ENCODE measurements at regions not wholly inside any gene's neighbourhood (a gene's known extent, or its start where the extent isn't known, plus 50 kb on each side); places are given as distances from the start of the nearest gene placed in this dataset.
"Not testable (repeated sequence)": the region's sequence is repeated elsewhere in the genome, so short reads cannot be mapped to it uniquely, and the experiment has no call there.

GRCh38 chr3:16066545-16066944 is 107.9 kb upstream of the GALNT15 start:
- H3K4me1 ChIP-seq (ENCODE audit: control insufficient read depth, insufficient read depth, low read length), result no peaks in the 10 kb centered on the region
- H3K27me3 ChIP-seq (ENCODE audit: control insufficient read depth, insufficient read depth, low read length), result no peaks in the 10 kb centered on the region
- H3K9me3 ChIP-seq (ENCODE audit: control insufficient read depth, insufficient read depth, low read length), result no peaks in the 10 kb centered on the region
- H3K36me3 ChIP-seq (ENCODE audit: control insufficient read depth, insufficient read depth, low read length), result no peaks in the 10 kb centered on the region
- no peak overlapping the region for H3K9ac ChIP-seq (ENCODE audit: low read depth, low read length)
- no peak overlapping the region for H3K4me3 ChIP-seq (ENCODE audit: low read depth, low read length)
- H3K27ac ChIP-seq (ENCODE audit: low read depth, low read length), result no peak overlapping the region

GRCh38 chr3:16066975-16067374 is 107.5 kb upstream of the GALNT15 start:
- no peaks in the 10 kb centered on the region for H3K27me3 ChIP-seq (ENCODE audit: control insufficient read depth, insufficient read depth, low read length)
- no peak overlapping the region for H3K9ac ChIP-seq (ENCODE audit: low read depth, low read length)
- no peak overlapping the region for H3K4me3 ChIP-seq (ENCODE audit: low read depth, low read length)
- no peaks in the 10 kb centered on the region for H3K9me3 ChIP-seq (ENCODE audit: control insufficient read depth, insufficient read depth, low read length)
- no peak overlapping the region for H3K27ac ChIP-seq (ENCODE audit: low read depth, low read length)
- H3K4me1 ChIP-seq (ENCODE audit: control insufficient read depth, insufficient read depth, low read length), result no peaks in the 10 kb centered on the region
- no peaks in the 10 kb centered on the region for H3K36me3 ChIP-seq (ENCODE audit: control insufficient read depth, insufficient read depth, low read length)

DNA sequence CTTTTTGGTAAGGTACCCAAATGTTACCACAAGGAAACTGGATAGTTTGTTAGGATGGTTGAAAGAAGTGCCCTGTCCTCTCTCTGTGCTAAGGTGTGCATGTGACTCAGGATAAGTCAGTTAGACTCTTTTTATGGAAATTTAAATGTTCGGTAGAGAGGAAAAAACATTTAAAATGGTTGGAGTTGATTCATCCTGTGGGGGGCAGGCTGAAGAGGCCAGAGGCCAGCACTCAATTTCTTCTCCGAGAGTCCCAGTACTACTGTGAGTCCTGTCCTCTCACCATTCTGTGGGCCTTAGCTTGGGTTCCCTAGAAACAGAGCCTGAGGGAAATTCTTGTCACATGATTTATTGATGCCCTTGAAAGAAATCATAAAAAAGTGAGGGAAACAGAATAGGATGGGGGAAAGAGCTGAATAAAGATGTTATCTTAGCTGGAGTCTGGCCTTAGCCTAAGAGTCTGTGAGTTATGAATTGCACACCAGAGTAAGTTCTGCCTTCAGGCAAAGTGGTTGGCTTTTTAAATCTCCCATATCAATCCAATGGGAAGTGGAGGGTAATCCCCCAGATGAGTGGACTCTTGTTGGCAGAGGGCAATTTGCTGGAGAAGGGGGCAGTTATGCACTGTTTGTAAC is 106.5 kb upstream of the GALNT15 start:
- Histone ChIP-seq H3K27ac (ENCODE audit: low read depth, low read length) (no peak overlapping the region), H3K4me3 (ENCODE audit: low read depth, low read length) (no peak overlapping the region), H3K9ac (ENCODE audit: low read depth, low read length) (no peak overlapping the region), H3K27me3 (ENCODE audit: control insufficient read depth, insufficient read depth, low read length) (no peaks in the 10 kb centered on the region), H3K9me3 (ENCODE audit: control insufficient read depth, insufficient read depth, low read length) (no peaks in the 10 kb centered on the region), H3K36me3 (ENCODE audit: control insufficient read depth, insufficient read depth, low read length) (no peaks in the 10 kb centered on the region), H3K4me1 (ENCODE audit: control insufficient read depth, insufficient read depth, low read length) (no peaks in the 10 kb centered on the region)

GRCh38 chr3:16069149-16069922 is 105.1 kb upstream of the GALNT15 start:
- Histone ChIP-seq H3K4me1 (ENCODE audit: control insufficient read depth, insufficient read depth, low read length) (no peaks in the 10 kb centered on the region), H3K9ac (ENCODE audit: low read depth, low read length) (no peak overlapping the region), H3K4me3 (ENCODE audit: low read depth, low read length) (no peak overlapping the region), H3K36me3 (ENCODE audit: control insufficient read depth, insufficient read depth, low read length) (no peaks in the 10 kb centered on the region), H3K9me3 (ENCODE audit: control insufficient read depth, insufficient read depth, low read length) (no peaks in the 10 kb centered on the region), H3K27ac (ENCODE audit: low read depth, low read length) (no peak overlapping the region), H3K27me3 (ENCODE audit: control insufficient read depth, insufficient read depth, low read length) (no peaks in the 10 kb centered on the region)

DNA sequence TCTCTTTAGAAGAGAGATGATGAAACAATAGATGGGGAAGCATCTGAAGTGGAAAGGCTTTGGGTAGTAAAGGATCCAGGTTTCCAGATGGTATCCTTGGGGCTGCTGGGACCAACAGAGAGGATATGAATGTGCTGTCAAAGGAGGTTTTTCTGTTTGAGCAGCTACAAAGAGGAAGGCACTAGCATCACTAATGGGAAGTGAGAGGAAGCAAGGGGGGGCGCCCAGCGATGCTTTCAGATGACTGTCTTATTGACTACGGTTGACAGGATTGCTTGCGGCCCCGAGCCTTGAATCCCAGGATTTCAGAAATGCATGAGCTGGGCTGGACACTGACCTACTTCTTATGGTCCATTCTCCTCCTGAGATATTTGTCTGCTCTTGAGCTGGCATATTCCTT is 103.8 kb upstream of the GALNT15 start:
- Histone ChIP-seq H3K27me3 (ENCODE audit: control insufficient read depth, insufficient read depth, low read length) (no peaks in the 10 kb centered on the region), H3K9ac (ENCODE audit: low read depth, low read length) (no peak overlapping the region), H3K4me1 (ENCODE audit: control insufficient read depth, insufficient read depth, low read length) (no peaks in the 10 kb centered on the region), H3K4me3 (ENCODE audit: low read depth, low read length) (no peak overlapping the region), H3K36me3 (ENCODE audit: control insufficient read depth, insufficient read depth, low read length) (no peaks in the 10 kb centered on the region), H3K9me3 (ENCODE audit: control insufficient read depth, insufficient read depth, low read length) (no peaks in the 10 kb centered on the region), H3K27ac (ENCODE audit: low read depth, low read length) (no peak overlapping the region)

DNA sequence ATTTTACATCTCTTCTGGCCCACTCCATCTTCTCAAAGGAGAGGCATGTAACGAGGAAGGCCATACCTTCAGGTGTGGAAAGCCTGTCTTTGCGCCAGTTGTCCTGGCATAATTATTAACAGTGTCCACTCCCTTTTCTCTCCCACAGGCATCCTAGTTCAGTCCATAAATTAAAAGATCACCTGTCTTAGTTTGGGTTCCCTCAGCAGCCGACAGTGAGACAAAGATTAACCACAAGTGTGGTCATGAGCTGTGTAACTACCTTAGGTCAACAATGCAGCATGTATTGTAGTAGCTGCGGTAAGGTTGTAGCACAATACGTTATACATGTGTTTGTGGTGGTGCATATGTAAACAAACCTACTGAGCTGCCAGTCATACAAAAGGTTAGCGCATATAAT is 103.3 kb upstream of the GALNT15 start:
- H3K9me3 ChIP-seq (ENCODE audit: control insufficient read depth, insufficient read depth, low read length), result no peaks in the 10 kb centered on the region
- no peaks in the 10 kb centered on the region for H3K36me3 ChIP-seq (ENCODE audit: control insufficient read depth, insufficient read depth, low read length)
- H3K9ac ChIP-seq (ENCODE audit: low read depth, low read length), result no peak overlapping the region
- no peaks in the 10 kb centered on the region for H3K27me3 ChIP-seq (ENCODE audit: control insufficient read depth, insufficient read depth, low read length)
- no peak overlapping the region for H3K27ac ChIP-seq (ENCODE audit: low read depth, low read length)
- H3K4me3 ChIP-seq (ENCODE audit: low read depth, low read length), result no peak overlapping the region
- H3K4me1 ChIP-seq (ENCODE audit: control insufficient read depth, insufficient read depth, low read length), result no peaks in the 10 kb centered on the region

- H3K27ac ChIP-seq (ENCODE audit: low read depth, low read length), result no peak overlapping the region
- H3K9ac ChIP-seq (ENCODE audit: low read depth, low read length), result no peak overlapping the region
- no peaks in the 10 kb centered on the region for H3K4me1 ChIP-seq (ENCODE audit: control insufficient read depth, insufficient read depth, low read length)
- no peaks in the 10 kb centered on the region for H3K27me3 ChIP-seq (ENCODE audit: control insufficient read depth, insufficient read depth, low read length)
- no peak overlapping the region for H3K4me3 ChIP-seq (ENCODE audit: low read depth, low read length)
- H3K9me3 ChIP-seq (ENCODE audit: control insufficient read depth, insufficient read depth, low read length), result peaks cover 4% of the 10 kb centered on the region
- no peaks in the 10 kb centered on the region for H3K36me3 ChIP-seq (ENCODE audit: control insufficient read depth, insufficient read depth, low read length)
Measured at GRCh38 chr3:16072420-16073110, 101.9 kb upstream of the GALNT15 start.

DNA sequence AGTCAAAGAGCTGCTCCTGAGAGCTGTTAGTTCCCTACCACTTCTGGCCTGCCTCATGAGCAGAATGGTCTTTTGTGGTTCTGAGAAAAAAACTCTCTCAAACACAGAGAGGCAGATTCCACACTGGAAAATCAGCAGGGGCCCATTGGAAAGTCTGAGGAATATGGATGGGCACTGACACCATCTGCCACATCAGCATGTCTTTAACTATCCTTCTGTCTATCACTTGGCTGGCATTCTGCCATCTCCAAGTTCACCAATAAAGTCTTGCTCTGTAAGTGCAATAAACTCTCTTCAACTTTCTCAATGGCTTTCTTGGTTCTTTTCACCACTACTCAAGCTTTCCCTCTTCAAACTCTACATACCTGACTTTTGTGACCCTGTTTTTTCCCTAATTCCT is 101.3 kb upstream of the GALNT15 start:
- Histone ChIP-seq H3K36me3 (ENCODE audit: control insufficient read depth, insufficient read depth, low read length) (no peaks in the 10 kb centered on the region), H3K27ac (ENCODE audit: low read depth, low read length) (no peak overlapping the region), H3K4me1 (ENCODE audit: control insufficient read depth, insufficient read depth, low read length) (no peaks in the 10 kb centered on the region), H3K9ac (ENCODE audit: low read depth, low read length) (no peak overlapping the region), H3K27me3 (ENCODE audit: control insufficient read depth, insufficient read depth, low read length) (no peaks in the 10 kb centered on the region), H3K9me3 (ENCODE audit: control insufficient read depth, insufficient read depth, low read length) (peaks cover 9% of the 10 kb centered on the region), H3K4me3 (ENCODE audit: low read depth, low read length) (no peak overlapping the region)

GRCh38 chr3:16073990-16074671 is 100.3 kb upstream of the GALNT15 start:
- H3K9ac ChIP-seq (ENCODE audit: low read depth, low read length); H3K4me1 ChIP-seq (ENCODE audit: control insufficient read depth, insufficient read depth, low read length); H3K27me3 ChIP-seq (ENCODE audit: control insufficient read depth, insufficient read depth, low read length); H3K4me3 ChIP-seq (ENCODE audit: low read depth, low read length); H3K36me3 ChIP-seq (ENCODE audit: control insufficient read depth, insufficient read depth, low read length); H3K27ac ChIP-seq (ENCODE audit: low read depth, low read length); H3K9me3 ChIP-seq (ENCODE audit: control insufficient read depth, insufficient read depth, low read length): not testable (repeated sequence)

DNA sequence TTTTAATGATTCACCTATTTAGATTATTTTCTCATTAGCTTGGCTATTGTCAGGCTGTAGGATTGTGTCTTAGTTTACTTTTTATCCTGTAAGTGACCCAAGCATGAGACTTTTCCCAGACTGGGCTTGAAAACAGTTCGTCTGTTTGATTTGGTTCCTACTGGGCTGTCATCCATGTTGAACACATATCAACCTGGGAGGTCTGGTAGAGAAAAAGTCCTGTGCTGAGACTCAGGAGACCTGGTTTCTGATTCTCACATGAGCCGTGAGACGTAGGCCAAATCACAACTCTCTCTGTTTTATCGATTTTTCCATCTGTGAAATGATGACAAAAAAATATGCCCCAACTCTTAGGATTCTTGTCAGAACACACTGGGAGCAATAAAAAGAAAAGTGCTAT is 98.8 kb upstream of the GALNT15 start:
- Histone ChIP-seq H3K9me3 (ENCODE audit: control insufficient read depth, insufficient read depth, low read length) (peaks cover 16% of the 10 kb centered on the region), H3K36me3 (ENCODE audit: control insufficient read depth, insufficient read depth, low read length) (no peaks in the 10 kb centered on the region), H3K4me1 (ENCODE audit: control insufficient read depth, insufficient read depth, low read length) (no peaks in the 10 kb centered on the region), H3K27me3 (ENCODE audit: control insufficient read depth, insufficient read depth, low read length) (no peaks in the 10 kb centered on the region), H3K27ac (ENCODE audit: low read depth, low read length) (no peak overlapping the region), H3K9ac (ENCODE audit: low read depth, low read length) (no peak overlapping the region), H3K4me3 (ENCODE audit: low read depth, low read length) (no peak overlapping the region)

DNA sequence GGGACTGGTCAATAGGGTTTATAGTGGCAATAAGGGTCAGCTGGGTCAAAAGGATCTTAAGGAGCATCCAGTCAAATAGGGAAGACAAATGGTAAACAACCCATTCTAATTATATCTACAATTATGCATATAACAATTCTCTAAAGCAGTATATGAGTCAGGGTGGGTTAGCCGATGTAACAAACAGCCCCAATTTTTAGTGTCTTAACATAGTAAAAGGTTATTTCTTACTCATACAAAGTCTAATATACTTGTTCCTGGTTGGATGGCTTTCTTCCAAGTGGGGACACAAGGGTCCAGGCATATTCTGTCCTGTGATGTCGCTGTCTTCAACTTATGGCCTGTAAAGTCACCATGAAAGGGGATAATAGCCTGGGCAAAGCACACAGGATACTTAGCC is 97.9 kb upstream of the GALNT15 start:
- no peak overlapping the region for H3K4me3 ChIP-seq (ENCODE audit: low read depth, low read length)
- H3K4me1 ChIP-seq (ENCODE audit: control insufficient read depth, insufficient read depth, low read length), result no peaks in the 10 kb centered on the region
- no peaks in the 10 kb centered on the region for H3K36me3 ChIP-seq (ENCODE audit: control insufficient read depth, insufficient read depth, low read length)
- no peak overlapping the region for H3K9ac ChIP-seq (ENCODE audit: low read depth, low read length)
- peaks cover 22% of the 10 kb centered on the region for H3K9me3 ChIP-seq (ENCODE audit: control insufficient read depth, insufficient read depth, low read length)
- no peak overlapping the region for H3K27ac ChIP-seq (ENCODE audit: low read depth, low read length)
- H3K27me3 ChIP-seq (ENCODE audit: control insufficient read depth, insufficient read depth, low read length), result no peaks in the 10 kb centered on the region

Data from HUES48 (cell line).